GM18861 (cell line): ENCODE measurements at regions not wholly inside any gene's neighbourhood (a gene's known extent, or its start where the extent isn't known, plus 50 kb on each side); places are given as distances from the start of the nearest gene placed in this dataset.
"Not testable (repeated sequence)": the region's sequence is repeated elsewhere in the genome, so short reads cannot be mapped to it uniquely, and the experiment has no call there.

Source experiments
- ATAC-seq: cut with Tn5 transposase; IDR thresholded peaks from one replicate; pipeline ENCODE4 v1.9.1; 2021; ENCODE audit not compliant: unreplicated experiment

DNA sequence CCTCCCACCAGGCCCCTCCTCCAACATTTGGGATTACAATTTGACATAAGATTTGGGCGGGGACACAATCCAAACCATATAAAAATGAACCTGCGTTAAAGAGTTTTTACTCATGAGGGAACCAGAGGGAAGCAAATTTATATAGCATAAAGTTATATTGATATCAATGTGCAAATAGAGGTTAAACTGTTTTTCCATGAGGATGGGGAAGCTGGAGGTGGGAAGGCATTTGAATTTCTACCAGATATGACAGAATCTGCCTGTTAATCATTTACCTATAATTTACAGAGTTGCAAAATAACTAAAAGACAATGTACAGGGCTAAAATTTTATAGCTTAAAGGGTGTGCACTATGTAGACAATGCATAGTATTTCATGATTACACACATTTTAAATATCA, 322.0 kb upstream of the FKBP1C start:
- ATAC-seq, result no peak

DNA sequence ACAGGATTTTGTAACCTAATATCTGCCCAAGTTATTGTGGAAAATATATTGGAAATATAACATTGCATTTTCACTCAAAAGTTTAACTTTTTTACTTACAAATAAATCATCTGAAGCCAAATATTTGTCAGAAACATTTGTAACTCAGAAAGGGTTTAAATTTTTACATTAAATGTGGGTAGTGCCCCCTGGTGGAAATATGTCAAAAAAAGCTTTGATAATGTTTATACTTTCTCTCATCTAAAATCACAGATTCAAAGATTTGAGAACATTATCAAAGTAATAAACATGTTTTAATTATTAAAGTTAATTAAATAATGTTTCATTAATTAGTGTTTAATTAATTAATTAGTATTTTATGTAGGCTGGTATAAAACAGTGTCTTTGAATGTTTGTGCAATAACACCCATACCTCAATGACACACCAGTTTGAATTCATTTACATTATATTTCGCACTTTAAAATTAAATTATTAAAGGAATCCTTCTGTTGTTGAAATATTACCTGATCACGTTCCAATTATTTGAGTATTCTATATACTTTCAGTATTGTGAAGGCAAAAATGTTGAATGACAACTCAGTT, 320.1 kb upstream of the FKBP1C start:
- no peak for ATAC-seq

DNA sequence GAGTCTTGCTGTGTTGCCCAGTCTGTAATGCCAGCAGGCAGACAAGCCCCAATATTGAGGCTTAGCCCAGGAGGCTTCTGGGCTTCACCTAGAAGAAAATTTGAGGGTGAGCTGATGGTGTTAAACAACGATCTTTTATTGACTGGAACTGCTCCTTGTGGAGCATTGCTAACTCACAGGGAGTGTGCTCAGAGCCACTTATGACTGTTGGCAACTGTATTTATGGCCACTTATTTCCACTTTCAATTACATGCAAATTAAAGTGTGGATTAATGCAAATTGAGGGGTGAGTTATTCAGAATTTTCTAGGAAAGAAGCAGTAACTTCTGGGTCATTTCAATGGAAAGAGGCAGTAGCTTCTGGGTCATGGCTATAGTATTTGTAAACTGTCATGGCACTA, 317.2 kb upstream of the FKBP1C start:
- no peak for ATAC-seq

DNA sequence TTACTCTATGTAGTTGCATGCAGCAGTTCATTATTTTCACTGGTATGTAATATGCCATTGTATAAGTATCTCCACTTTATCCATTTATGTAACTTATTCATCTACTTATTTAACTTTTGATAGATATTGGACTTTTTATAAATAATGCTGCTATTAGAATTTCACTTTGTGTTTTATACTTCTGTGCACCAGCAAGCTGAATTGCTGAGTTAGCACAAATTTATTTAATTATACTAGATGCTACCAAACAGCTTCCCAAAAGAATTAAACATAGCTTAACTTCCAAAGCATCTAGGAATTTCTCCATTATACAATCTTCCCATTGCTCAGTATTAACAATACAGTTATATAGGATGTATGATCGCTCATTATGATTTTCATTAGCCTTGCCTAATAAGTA, 308.0 kb upstream of the FKBP1C start:
- no peak for ATAC-seq

DNA sequence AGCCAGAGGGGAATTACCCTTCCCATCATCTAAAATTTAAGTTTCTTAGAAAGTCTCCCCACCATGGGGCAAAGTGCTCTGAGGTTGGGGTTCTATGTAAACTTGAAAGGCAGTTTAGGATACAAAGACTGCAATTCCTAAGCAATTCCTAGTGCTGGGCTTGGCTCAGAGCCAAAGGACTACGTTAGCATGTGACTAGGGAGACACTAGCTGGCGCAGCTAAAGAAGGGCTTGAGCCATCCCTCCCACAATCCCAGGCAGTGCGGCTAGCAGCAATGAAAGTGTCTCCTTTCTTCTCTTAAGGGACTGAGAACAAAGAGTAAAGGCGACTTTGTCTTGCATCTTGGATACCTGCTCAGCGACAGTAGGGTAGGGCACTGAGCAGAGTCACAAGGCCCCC, 306.6 kb upstream of the FKBP1C start:
- no peak for ATAC-seq

DNA sequence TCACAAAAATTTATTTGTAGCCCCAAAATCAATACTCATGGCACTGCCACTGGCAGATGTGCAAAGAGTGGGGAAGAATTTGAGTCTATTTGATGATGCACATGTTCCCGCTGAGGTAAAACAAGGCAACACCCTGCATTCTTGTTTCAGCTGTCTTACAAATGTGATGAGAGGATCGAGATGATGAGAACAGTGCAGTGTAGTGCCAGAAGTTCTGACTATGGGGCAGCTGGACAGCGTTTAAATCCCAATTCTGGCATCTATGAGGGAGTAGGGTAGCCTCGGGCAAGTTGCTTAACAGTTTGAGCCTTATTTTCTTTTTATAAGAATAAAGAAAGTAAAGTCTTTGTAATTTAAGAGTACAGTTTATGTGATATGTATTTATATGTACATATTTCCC, 296.7 kb upstream of the FKBP1C start:
- ATAC-seq, result no peak

DNA sequence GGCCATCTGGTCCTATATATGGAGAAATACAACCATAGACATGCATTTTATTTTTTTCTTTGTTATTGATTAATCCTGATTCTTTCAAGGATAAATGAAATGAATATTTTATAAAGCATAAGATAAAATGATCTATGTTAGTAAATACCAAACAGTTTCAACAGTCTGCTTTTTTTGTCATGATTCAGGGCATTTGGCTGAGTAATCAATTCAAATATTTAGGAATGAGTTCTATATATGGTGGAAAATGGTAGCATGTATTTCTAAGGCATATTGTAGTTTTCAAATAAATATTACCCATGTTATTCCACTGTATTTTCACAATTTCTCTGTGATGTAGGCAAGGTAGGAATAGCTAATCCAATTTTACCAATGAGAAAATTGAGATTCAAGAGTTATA, 287.5 kb upstream of the FKBP1C start:
- no peak for ATAC-seq

DNA sequence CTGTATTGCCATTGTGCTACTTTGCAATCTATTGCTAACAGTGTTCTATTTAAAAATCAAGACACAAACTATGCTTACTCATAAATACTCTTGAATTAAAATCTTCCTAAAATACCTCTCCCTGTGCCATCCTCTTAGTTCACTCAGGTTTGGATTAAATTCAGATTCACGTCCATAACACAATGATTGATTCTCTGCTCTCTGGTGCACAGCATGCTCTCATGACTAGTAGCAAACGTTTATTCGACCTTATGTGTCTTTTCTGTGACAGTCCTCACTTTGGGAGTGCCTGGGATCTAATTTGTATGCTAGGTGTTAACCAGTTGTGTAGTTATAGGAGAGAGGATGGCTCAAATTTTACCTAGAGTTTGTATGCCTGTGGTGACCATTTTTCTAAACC, 270.4 kb upstream of the FKBP1C start:
- no peak for ATAC-seq

DNA sequence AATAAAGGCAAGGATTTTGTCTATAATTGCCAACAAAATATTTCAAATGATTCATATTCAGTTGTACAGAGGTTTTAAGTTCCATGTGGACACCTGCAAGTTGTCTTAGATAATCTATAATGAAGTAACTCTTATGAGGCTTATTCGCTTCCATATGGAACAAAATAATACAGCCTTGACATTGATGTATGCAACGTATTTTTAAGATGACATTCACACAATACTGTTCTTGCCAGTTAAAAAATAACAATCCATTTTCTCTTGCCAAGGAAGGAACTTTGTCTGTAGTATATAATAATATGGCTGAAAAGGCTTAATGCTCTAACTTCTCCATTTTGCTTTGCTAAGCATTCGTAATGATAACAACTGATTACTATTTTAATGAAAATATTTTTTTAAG, 269.3 kb upstream of the FKBP1C start:
- ATAC-seq, result no peak

DNA sequence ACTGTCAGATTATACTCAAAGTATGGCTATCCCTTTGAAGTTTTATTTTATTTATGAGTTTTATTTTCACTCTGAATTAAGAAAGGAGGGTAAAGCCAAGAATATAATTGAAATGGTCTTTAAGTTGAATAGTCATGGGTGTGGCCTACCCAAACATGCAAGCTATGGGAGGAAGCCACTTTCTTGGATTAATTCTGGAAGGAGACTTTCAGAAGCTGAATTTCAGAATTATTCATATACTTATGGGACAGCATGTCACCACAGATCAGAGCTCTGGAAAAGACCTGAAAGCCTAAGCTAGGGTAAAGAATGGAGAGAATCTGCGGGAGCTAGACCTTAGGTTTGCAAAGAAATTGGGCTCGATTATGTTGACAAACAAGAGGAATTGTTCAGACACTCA, 242.4 kb upstream of the FKBP1C start:
- ATAC-seq, result no peak

DNA sequence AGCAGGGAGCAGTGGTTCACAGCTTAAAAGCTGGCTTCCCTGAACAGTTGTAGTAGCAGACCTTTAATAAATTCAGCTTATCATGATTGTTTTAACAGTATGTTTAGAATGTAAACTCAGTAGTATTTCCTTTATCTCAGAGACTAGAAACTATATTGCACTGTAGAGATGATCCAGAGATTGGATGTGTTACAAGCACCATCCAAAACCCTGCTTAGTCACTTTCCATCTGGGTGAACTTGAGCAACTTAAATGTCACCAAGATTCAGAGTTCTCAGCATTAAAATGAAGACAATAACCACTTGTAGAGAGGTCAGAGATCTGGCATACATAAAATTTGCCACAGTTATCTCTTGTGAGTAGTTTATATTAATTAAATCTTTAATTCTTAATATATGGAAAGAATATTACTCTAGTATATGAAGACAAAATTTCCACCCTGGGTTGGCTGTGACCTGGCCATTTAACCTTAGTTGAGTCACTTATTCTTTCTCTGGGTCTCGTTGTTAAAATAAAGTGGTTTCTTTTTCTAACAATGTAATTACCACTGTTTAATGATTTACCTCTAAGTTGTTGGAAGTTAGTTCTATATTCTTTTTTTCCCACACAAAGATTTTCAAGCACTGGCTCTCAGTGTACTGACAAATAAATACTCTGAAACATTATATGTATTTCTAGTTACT, 239.2 kb upstream of the FKBP1C start:
- ATAC-seq, result peak; percentile 55

DNA sequence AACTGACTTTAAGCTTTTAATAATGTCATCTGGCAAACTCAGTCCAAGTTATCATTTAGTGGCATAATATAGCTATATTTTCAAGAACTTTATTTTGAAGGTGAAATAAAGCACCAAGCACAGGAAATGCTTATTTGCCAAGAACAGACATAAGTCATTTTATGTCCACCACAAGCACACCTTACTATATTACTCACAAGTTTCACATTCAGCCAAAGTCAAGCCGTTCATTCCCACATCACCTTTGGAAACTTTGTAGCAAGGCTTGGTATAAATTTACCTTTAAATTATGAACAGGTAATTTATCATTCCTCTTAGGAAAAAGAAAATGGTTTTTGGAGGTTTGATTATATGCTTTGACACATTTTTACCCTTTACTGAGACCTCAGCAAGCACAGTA, 236.8 kb upstream of the FKBP1C start:
- ATAC-seq, result peak; percentile 68

DNA sequence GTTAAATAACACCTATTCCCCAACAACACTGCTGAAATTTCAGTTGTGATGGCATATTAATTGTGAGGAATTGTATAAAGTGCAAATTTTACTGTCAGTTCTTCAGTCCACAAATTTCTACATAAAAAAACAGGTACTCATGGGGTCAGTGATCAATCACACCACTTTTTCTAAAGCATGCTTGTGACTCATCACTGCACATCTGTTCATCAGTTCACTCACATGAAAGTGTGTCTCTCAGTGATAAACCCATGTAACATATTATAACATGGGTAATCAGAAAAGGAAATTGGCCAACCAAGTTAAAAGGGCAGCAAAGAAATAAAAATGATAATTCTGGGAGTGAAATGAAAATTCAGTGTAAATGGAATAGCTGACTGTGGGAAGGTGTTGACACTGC, 234.7 kb upstream of the FKBP1C start:
- peak; percentile 19 for ATAC-seq

DNA sequence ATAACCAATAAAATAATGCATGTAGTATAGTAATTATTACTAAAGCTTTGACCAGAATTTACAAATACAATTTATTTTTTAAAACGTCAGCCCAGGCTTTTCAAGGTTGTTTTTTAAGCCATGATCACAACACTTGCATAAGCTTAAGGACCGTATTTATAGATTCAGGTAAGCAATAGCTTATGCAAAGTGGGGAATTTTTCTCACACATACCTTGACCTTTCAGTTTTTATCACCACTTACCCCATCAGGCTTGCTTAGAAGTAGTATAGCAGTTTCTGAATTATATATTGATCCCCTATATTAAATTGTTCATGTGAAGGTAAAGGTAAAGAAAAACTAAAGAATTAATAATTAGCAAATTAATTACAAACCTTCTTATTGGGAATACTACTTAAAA, 232.3 kb upstream of the FKBP1C start:
- ATAC-seq, result peak; percentile 45

DNA sequence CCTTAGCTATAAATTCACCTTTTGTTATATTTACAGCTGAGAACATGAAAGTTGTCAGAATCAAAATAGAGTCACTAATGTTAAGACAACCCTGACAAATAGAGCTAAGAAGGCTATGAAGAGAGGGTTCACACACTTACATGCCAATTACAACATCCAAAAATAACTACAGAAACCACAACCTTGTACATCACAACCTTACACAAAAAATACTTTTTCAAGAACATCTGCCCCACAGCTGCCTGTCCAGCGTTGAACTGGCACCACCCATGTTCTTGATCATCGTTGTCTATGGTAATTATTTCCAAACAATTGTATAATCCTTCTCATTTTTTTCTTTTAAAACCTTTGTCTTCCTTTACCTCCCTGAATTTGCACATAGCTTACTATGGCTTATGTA, 231.2 kb upstream of the FKBP1C start:
- peak; percentile 41 for ATAC-seq

DNA sequence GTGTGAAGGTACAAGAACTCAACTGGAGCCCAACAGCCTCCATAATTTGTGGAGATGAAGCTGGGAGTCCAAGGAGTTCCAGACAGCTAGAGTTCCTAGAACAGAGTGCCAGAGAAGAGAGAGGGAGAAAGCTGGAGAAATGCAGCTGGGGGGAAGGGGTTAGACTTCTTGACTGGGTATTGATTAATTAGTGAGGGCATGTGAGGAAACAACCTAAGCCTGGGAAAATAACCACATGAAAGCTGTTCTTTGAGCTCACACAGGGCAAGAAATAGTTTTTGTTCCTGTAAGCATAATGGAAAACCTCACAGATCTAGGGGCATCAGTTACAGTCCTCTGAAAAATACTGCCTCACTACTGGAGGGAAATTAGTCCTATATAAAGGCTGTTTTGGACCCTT, 230.5 kb upstream of the FKBP1C start:
- ATAC-seq, result no peak

DNA sequence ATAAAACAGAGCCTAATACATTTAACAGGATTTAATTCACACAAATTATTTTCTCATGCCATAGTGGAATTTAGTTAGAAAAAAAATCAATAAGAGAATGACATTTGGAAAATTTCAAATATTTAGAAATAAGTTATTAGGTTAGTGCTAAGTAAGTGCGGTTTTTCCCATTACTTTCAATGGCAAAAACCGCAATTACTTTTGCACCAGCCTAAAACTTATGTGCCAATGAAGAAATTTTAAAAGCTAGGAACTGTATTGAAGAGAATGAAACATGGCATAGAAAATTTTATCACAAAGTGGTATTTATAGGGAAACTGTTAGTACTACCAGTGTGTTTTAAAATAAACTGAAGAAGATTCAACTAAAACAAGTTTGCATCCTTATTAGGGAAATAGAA, 228.3 kb upstream of the FKBP1C start:
- no peak for ATAC-seq

DNA sequence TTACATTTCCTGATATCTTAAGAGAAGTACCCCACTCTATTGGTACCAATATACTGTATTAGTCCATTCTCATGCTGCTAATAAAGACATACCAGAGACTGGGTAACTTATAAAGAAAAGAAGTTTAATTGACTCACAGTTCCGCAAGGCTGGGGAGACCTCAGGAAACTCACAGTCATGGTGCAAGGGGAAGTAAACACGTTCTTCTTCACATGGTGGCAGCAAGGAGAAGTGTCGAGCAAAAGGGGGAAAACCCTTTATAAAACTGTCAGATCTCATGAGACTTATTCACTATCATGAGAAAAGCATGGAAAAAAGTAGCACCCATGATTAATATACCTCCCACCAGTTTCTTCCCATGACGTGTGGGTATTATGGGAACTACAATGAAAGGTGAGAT, 219.6 kb upstream of the FKBP1C start:
- ATAC-seq, result not testable (repeated sequence)

DNA sequence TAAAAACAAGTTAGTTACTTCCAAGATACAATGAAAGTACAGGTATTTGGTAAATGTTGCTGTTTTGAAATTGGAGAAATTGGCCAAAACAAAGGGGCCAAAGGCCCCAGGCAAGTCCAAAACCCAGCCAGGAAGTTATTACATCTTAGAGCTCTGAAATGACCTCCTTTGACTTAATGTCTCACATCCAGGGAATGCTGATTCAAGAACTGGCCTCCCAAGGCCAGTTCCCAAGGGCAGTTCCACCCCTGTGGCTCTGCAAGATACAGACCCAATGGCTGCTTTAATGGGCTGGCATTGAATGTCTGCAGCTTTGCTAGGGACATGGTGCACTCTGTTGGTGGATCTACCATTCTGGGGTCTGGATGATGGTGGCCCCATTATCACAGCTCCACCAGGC, 217.3 kb upstream of the FKBP1C start:
- ATAC-seq, result no peak

DNA sequence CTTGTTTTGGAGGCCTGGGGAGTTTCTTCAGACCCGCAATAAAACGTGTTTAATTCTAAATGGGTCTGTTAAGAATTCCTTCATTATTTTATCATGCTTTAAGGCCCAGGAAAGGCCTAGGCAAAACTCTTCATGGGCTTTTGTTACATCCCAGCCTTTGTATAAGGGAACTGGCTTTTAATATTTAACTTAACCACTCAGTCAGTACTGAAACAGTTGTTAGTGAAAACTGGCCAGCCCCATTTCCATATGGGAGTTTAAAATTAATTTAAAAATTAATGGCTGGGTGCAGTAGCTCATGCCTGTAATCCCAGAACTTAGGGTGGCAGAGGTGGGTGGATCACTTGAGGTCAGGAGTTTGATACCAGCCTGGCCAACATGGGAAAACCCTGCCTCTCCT, 213.2 kb upstream of the FKBP1C start:
- ATAC-seq, result peak; percentile 41

DNA sequence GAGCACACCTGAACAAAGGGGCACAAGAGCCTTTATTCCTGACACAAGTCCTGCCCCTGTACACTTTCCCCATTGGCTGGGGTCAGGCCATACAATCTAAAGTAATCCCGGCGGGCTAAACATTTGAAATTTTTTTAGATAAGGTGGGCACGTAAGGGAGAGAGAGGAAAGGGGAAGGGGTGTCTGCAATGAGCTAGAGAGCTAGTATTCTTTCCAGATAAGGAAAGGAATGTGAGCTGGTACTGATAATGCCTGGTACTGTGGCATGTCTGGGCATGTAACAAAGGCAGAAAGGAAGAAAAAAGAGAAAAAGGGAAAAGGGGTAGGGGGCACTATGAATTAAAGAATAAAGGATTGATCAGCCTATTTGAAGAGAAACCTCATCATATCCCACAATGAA, 212.0 kb upstream of the FKBP1C start:
- ATAC-seq, result not testable (repeated sequence)

DNA sequence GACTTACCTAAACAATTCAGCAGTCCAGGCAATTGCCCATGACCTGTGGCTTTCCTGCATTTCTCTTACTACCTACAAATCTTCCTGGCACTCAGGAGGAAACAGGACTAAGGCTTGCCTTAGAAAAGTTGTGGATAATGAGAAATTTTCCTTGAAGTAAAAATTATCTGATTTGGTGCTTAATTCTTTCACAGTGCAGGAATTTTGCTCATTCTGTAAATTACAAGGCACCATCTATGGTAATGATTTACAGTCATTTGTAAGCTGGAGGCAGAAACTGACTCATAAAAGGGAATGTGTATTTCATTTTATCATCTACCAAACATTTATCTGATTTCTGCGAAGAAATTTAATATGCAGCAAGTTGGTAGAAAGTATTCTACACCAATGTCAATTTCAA, 211.5 kb upstream of the FKBP1C start:
- peak; percentile 55 for ATAC-seq

DNA sequence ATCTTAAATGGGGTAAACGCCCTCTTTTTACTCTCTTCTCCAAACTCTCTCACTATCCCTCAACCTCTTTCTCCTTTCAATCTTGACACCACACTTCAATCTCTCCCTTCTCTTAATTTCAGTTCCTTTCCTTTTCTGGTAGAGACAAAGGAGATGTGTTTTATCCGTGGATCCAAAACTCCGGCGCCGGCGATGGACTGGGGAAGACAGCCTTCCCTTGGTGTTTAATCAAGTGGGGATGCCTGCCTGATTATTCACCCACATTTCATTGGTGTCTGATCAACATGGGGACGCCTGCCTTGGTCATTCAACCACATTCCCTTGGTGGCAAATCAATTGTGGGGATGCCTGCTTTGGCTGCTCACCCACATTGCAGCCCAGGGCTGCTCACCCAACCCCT, 205.3 kb upstream of the FKBP1C start:
- ATAC-seq, result not testable (repeated sequence)
